ENCODE measurements at regions not wholly inside any gene's neighbourhood (a gene's known extent, or its start where the extent isn't known, plus 50 kb on each side); places are given as distances from the start of the nearest gene placed in this dataset.

DNA sequence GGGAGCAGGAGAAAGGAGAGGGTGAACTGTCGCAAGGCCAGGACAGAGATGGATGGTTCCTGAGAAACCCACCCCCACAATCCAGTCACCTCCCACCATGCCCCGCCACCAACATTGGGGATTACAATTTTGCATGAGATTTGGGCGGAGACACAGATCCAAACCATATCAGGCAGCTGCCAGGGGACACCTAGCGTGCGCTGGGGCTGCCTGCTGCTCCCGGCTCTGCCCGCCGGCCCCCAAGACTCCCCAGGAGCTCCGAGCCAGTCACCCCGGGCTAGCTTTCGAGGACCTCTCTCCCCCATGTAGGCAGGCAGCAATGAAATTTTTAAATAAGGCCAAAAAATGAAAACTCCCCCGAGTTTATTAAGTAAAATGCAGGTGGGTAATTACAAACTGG, 111.7 kb downstream of the UNCX start:
- Histone ChIP-seq H3K9me3 (no peaks in the 10 kb centered on the region), H3K27me3 (peaks cover 38% of the 10 kb centered on the region), H3K27ac (no peak overlapping the region), H3K36me3 (no peaks in the 10 kb centered on the region), H3K4me1 (no peaks in the 10 kb centered on the region), H3K4me3 (no peak overlapping the region)
- 79 to 91% methylated on average over 10 to 12 of the region's 12 CpGs for WGBS, 2 donors (ENCODE audit: low coverage in 1 of 2)
- in situ Hi-C loops (cut with MboI; ENCODE audit: low pct_ligation_motif_present in 1 of 4, low pct_unique_long_range_greater_than_20kb in 1 of 4, low sequenced_read_pairs in 3 of 4) (no loop called here), intact Hi-C loops (cut with DNase I; ENCODE audit: low total_unique reads) (no loop called here)
- TF ChIP-seq, protein P1, sequence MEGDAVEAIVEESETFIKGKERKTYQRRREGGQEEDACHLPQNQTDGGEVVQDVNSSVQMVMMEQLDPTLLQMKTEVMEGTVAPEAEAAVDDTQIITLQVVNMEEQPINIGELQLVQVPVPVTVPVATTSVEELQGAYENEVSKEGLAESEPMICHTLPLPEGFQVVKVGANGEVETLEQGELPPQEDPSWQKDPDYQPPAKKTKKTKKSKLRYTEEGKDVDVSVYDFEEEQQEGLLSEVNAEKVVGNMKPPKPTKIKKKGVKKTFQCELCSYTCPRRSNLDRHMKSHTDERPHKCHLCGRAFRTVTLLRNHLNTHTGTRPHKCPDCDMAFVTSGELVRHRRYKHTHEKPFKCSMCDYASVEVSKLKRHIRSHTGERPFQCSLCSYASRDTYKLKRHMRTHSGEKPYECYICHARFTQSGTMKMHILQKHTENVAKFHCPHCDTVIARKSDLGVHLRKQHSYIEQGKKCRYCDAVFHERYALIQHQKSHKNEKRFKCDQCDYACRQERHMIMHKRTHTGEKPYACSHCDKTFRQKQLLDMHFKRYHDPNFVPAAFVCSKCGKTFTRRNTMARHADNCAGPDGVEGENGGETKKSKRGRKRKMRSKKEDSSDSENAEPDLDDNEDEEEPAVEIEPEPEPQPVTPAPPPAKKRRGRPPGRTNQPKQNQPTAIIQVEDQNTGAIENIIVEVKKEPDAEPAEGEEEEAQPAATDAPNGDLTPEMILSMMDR (IDR thresholded peaks at IDR 0.05): no peak
- TF ChIP-seq POLR2AphosphoS5 (IDR thresholded peaks at IDR 0.05) (no peak), EP300 (IDR thresholded peaks at IDR 0.05; ENCODE audit: low read depth) (no peak), POLR2A (IDR thresholded peaks at IDR 0.05) (no peak)
- DNase-seq: no peak

- in situ Hi-C loops (cut with MboI; ENCODE audit: low pct_ligation_motif_present in 1 of 4, low pct_unique_long_range_greater_than_20kb in 1 of 4, low sequenced_read_pairs in 3 of 4): no loop called here
Observed at GRCh38 chr7:1344981-1345701, 112.5 kb downstream of the UNCX start.

GRCh38 chr7:1345796-1346755, 113.2 kb downstream of the MICALL2 start:
- H3K36me3 ChIP-seq: no peaks in the 10 kb centered on the region
- no peak for DNase-seq
- no peak overlapping the region for H3K27ac ChIP-seq
- H3K27me3 ChIP-seq: peaks cover 40% of the 10 kb centered on the region
- WGBS, 2 donors (ENCODE audit: low coverage in 1 of 2): 54 to 83% methylated on average over 1 to 29 of the region's 33 CpGs
- H3K4me1 ChIP-seq: no peaks in the 10 kb centered on the region
- in situ Hi-C loops (cut with MboI; ENCODE audit: low pct_ligation_motif_present in 1 of 4, low pct_unique_long_range_greater_than_20kb in 1 of 4, low sequenced_read_pairs in 3 of 4): no loop called here
- TF ChIP-seq EP300 (IDR thresholded peaks at IDR 0.05; ENCODE audit: low read depth) (no peak), POLR2A (IDR thresholded peaks at IDR 0.05) (no peak), POLR2AphosphoS5 (IDR thresholded peaks at IDR 0.05) (no peak)
- TF ChIP-seq, protein P1 (IDR thresholded peaks at IDR 0.05): no peak
- H3K9me3 ChIP-seq: no peaks in the 10 kb centered on the region
- no peak overlapping the region for H3K4me3 ChIP-seq
- intact Hi-C loops (cut with DNase I; ENCODE audit: low total_unique reads): no loop called here

More at GRCh38 chr7:1344981-1345701, 112.5 kb downstream of the UNCX start:
- Histone ChIP-seq H3K36me3 (no peaks in the 10 kb centered on the region), H3K4me1 (no peaks in the 10 kb centered on the region), H3K27me3 (peaks cover 41% of the 10 kb centered on the region), H3K9me3 (no peaks in the 10 kb centered on the region), H3K4me3 (no peak overlapping the region), H3K27ac (no peak overlapping the region)
- no peak for TF ChIP-seq EP300 (IDR thresholded peaks at IDR 0.05; ENCODE audit: low read depth)
- no peak for TF ChIP-seq POLR2AphosphoS5 (IDR thresholded peaks at IDR 0.05)
- no peak for TF ChIP-seq POLR2A (IDR thresholded peaks at IDR 0.05)
- TF ChIP-seq, protein P1 (IDR thresholded peaks at IDR 0.05): no peak
- intact Hi-C loops (cut with DNase I; ENCODE audit: low total_unique reads): no loop called here
- DNase-seq: no peak
- WGBS, 2 donors (ENCODE audit: low coverage in 1 of 2): 84 to 88% methylated on average over 1 to 23 of the region's 25 CpGs

- H3K4me3 ChIP-seq: no peak overlapping the region
- in situ Hi-C loops (cut with MboI; ENCODE audit: low pct_ligation_motif_present in 1 of 4, low pct_unique_long_range_greater_than_20kb in 1 of 4, low sequenced_read_pairs in 3 of 4): no loop called here
- DNase-seq: no peak
- 79 to 85% methylated on average over 7 to 12 of the region's 12 CpGs for WGBS, 2 donors (ENCODE audit: low coverage in 1 of 2)
- H3K4me1 ChIP-seq: no peaks in the 10 kb centered on the region
- no peak overlapping the region for H3K27ac ChIP-seq
- peaks cover 48% of the 10 kb centered on the region for H3K27me3 ChIP-seq
- TF ChIP-seq POLR2AphosphoS5 (IDR thresholded peaks at IDR 0.05) (no peak), EP300 (IDR thresholded peaks at IDR 0.05; ENCODE audit: low read depth) (no peak), POLR2A (IDR thresholded peaks at IDR 0.05) (no peak)
- TF ChIP-seq, protein P1 (IDR thresholded peaks at IDR 0.05): no peak
- no peaks in the 10 kb centered on the region for H3K9me3 ChIP-seq
- intact Hi-C loops (cut with DNase I; ENCODE audit: low total_unique reads): no loop called here
- no peaks in the 10 kb centered on the region for H3K36me3 ChIP-seq
Observed at GRCh38 chr7:1346851-1347250, 112.4 kb downstream of the MICALL2 start.
